DOHH2 (cell line): ENCODE measurements at regions not wholly inside any gene's neighbourhood (a gene's known extent, or its start where the extent isn't known, plus 50 kb on each side); places are given as distances from the start of the nearest gene placed in this dataset.

Experiments
- EZH2phosphoT487 ChIP-seq: fragments of 200-600 bp; sonication (generic); IDR thresholded peaks from 2 replicates; pipeline ENCODE4 v1.6.1; 2017; ENCODE audit warnings: borderline replicate concordance, mild to moderate bottlenecking, antibody characterized with exemption, low read length, moderate library complexity, mixed read lengths
- TF ChIP-seq, protein P1 (sequence below): fragments of 200-600 bp; sonication (generic); IDR thresholded peaks from one replicate; pipeline ENCODE4 v1.5.1; 2014; ENCODE audit warnings: antibody characterized with exemption, mild to moderate bottlenecking, low read depth, low read length; ENCODE audit not compliant: poor library complexity, severe bottlenecking

DNA sequence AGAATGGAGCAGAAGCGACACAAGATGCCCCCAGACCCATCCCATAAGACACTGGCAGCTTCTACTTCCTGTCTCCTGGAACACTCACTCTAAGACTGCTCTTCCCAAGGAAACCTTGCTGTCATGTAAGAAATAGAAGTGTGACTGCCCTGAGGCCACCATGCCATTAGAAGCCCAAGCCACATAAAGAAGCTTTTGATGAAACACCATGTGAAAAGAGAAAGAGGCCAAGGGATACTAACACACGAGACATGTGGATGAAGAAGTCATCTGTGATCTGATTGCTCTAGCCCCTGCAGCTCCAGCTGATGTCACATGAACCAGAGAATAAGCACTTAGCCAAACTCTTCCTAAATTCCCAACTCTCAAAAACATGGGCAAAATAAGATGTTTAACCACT lies 117.9 kb upstream of the PCSK2 start:
- TF ChIP-seq, protein P1, sequence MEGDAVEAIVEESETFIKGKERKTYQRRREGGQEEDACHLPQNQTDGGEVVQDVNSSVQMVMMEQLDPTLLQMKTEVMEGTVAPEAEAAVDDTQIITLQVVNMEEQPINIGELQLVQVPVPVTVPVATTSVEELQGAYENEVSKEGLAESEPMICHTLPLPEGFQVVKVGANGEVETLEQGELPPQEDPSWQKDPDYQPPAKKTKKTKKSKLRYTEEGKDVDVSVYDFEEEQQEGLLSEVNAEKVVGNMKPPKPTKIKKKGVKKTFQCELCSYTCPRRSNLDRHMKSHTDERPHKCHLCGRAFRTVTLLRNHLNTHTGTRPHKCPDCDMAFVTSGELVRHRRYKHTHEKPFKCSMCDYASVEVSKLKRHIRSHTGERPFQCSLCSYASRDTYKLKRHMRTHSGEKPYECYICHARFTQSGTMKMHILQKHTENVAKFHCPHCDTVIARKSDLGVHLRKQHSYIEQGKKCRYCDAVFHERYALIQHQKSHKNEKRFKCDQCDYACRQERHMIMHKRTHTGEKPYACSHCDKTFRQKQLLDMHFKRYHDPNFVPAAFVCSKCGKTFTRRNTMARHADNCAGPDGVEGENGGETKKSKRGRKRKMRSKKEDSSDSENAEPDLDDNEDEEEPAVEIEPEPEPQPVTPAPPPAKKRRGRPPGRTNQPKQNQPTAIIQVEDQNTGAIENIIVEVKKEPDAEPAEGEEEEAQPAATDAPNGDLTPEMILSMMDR = no peak
- no peak for TF ChIP-seq EZH2phosphoT487
